Lower leg skin (tissue), 3 donors: ENCODE measurements at regions not wholly inside any gene's neighbourhood (a gene's known extent, or its start where the extent isn't known, plus 50 kb on each side); places are given as distances from the start of the nearest gene placed in this dataset.

Source experiments
- POLR2A ChIP-seq, 2 donors: fragments of 450-650 bp; IDR thresholded peaks; one replicate each; pipeline ENCODE4 v1.6.1; 2016 to 2017; ENCODE audit warnings: antibody characterized with exemption in 2 of 2, mild to moderate bottlenecking in 1 of 2, moderate library complexity in 1 of 2
- TF ChIP-seq, protein P1 (sequence below), 3 donors: fragments of 450-650 bp; IDR thresholded peaks; one replicate each; pipeline ENCODE4 v1.5.1; 2016; ENCODE audit warnings: antibody characterized with exemption in 3 of 3, mild to moderate bottlenecking in 3 of 3, moderate library complexity in 2 of 3

DNA sequence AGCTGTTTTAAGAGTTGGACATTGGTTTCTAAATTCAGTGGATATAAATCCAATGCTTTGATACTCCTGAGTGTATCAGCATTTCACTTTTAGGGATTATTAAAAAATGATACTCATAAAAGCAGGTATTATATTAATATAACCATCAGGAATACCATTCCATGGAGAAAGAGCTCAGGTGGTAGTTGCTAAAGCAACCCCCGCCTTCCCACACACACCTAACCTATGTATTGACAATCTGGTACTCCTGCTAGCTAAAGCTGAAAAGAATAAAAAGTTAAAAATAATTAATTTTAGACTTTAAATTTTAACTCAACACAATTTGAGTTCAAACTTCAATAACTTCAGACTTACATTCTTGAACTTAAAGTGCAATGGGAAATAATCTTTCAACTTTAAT lies 717.1 kb upstream of the HS3ST1 start:
- TF ChIP-seq, protein P1, sequence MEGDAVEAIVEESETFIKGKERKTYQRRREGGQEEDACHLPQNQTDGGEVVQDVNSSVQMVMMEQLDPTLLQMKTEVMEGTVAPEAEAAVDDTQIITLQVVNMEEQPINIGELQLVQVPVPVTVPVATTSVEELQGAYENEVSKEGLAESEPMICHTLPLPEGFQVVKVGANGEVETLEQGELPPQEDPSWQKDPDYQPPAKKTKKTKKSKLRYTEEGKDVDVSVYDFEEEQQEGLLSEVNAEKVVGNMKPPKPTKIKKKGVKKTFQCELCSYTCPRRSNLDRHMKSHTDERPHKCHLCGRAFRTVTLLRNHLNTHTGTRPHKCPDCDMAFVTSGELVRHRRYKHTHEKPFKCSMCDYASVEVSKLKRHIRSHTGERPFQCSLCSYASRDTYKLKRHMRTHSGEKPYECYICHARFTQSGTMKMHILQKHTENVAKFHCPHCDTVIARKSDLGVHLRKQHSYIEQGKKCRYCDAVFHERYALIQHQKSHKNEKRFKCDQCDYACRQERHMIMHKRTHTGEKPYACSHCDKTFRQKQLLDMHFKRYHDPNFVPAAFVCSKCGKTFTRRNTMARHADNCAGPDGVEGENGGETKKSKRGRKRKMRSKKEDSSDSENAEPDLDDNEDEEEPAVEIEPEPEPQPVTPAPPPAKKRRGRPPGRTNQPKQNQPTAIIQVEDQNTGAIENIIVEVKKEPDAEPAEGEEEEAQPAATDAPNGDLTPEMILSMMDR (IDR thresholded peaks at IDR 0.05), result no peak
- TF ChIP-seq POLR2A (IDR thresholded peaks at IDR 0.05), result no peak
